C4-2B (cell line): ENCODE measurements at regions not wholly inside any gene's neighbourhood (a gene's known extent, or its start where the extent isn't known, plus 50 kb on each side); places are given as distances from the start of the nearest gene placed in this dataset.

Experiments
- CTCF ChIP-seq: fragments of 450-650 bp; conservative IDR thresholded peaks from 2 replicates; pipeline ENCODE4 v1.5.1; 2017; ENCODE audit warnings: mild to moderate bottlenecking
- ZFX ChIP-seq: fragments of 450-650 bp; IDR thresholded peaks from 2 replicates; pipeline ENCODE4 v1.6.1; 2017

- no peak for TF ChIP-seq CTCF
- no peak for TF ChIP-seq ZFX
These were observed 459.2 kb upstream of the DAB1 start for GRCh38 chr1:57882934-57883641.
